Stimulated activated CD4-positive, alpha-beta T cell treated with anti-CD3 and anti-CD28 coated beads, TNF-alpha, amount 100 ng/mL, for 4 hours (primary cell): ENCODE measurements at regions not wholly inside any gene's neighbourhood (a gene's known extent, or its start where the extent isn't known, plus 50 kb on each side); places are given as distances from the start of the nearest gene placed in this dataset.
"Not testable (repeated sequence)": the region's sequence is repeated elsewhere in the genome, so short reads cannot be mapped to it uniquely, and the experiment has no call there.

Experiments used
- DNase-seq, 3 experiments: peaks; one replicate each; pipeline ENCODE4 v3.0.0-alpha.2; 2020; ENCODE audit warnings: low read depth in 3 of 3

DNA sequence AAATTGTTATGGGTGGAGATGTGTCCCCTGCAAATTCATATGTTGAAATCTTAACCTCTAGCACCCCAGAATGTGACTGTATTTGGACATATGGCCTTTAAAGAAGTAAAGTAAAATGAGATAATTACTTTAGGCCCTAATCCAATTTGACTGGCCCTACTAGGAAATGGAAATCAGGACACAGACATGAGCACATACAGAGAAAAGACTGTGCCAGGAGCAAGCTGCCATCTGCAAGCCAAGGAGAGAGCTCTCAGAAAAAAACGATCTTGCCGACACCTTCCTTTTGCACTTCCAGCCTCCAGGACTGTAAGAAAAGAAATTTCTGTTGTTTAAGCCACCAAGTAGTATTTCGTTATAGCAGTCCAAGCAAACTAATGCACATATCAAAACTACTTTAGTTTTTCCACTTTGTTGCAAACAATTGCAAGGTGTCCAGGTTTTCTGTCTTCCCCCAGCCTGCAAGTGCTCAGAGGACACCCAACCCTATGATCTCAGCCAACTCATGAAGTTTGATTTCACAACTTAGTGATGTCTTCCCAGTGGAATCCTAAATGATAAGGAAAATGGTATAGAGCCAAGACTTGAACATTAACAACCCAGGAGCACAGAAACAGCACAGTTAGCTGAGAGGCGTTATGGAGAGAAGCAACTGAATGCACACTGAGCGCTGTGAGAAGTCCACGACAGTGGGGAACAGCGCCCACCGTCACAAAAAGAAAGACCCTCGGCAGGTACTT lies 351.2 kb downstream of the BCL2L11 start:
- not testable (repeated sequence) for DNase-seq

DNA sequence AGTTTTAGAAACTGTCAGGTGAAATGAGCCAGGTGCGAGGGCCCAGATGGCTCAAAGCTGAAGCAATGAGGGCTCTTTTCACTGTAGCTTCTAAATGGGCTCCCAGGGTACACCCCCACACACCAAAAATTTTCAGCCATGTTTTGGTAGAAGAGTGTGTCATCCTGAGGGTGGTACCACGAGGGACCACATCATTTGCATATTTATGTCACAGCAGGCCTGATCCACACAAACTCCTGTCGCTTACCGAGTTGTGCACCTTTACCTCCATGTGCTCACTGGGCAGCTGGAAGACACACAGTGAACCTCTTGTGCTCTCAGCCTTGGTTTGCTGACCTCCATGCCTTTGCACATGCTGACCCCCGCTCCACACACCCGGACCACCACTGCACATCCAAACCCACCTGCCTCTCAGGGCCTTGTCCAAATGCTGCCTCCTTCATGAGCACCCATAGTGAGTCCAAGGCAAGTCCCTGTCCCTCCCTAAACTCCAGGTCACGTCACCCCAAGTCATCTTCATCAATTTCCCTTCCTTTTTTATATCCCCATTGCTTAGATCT lies 352.2 kb downstream of the BCL2L11 start:
- not testable (repeated sequence) for DNase-seq

DNA sequence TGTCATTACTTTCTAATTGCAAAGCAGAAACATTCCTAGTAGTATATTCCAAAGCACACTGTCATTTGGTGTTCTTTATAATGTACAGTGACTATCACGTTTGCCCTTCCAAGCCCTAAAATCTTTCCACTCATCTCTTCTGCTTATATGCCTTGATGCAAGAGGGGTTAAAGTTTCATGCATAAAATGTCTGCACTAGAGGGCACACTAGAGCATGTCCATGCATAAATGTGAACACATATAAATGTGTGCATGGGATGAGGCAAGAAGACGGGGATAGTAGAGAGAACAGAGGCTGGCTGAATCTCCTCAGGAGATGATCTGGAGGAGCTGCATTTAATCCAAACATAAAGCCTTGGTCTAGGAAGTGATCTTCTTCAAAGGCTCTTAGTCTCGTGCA lies 352.8 kb downstream of the BCL2L11 start:
- DNase-seq, result not testable (repeated sequence)

DNA sequence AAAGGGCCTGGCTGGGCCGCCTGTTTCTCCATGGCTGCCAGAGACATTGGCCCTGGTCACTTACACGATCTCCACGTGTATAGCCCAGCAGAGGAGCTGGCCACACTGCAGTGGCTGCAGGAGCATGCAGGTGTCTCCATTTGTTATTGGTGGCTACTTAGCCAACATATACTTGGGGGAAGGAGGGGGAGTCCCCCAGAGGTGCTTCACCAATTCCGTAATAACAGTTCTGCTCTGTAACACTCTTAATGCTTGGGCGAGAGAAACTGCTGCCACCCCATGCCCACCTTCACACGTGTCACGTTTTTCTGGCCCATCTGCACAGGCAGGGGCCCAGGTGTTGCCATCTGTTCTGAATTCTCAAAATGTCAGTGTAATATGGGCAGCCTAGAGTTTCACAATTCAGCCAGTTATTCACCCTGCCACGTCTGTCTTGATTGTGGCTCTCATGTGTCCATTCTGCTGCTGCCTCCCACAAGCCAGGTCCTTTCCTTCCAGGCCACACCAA lies 353.5 kb downstream of the BCL2L11 start:
- not testable (repeated sequence) for DNase-seq

DNA sequence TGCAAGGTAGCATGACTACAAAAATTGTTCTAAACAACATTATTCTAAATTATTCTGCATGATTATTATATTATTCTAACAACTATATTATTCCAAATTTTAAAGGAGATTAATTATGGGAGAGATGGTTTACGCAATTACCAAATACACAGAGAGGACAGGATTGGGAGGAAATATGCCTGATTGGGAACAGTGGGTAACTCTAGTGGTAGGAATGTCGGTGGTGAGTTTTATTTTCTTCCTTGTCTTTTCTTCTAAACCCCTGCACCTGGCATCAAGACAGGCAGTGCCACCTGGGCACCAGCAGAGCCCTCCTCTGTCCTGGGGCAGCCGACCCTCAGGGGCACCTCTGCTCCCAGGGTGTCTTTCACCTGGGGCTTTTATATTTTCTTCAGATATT lies 357.6 kb downstream of the BCL2L11 start:
- not testable (repeated sequence) for DNase-seq

DNA sequence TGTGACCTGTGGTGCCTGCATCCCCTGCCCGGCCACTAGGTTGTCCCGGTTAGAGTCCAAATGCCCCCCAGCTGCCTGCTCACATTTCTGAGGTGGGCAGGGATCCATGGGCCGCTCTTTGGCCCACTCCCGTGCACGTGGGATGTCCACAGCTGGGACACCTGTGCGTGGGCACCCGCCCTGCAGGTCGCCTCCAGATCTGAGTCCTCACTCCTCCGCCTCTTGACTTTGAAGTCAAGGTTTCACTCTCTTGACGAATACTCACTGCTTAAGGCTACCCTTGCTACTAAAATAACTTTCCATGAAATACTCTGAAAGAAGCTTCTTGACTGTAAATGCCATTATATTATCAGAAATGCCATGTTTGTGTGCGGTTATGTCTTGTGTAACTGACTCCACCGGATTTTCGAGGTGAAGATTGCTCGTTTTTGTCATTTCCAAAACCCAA lies 358.2 kb downstream of the BCL2L11 start:
- not testable (repeated sequence) for DNase-seq

DNA sequence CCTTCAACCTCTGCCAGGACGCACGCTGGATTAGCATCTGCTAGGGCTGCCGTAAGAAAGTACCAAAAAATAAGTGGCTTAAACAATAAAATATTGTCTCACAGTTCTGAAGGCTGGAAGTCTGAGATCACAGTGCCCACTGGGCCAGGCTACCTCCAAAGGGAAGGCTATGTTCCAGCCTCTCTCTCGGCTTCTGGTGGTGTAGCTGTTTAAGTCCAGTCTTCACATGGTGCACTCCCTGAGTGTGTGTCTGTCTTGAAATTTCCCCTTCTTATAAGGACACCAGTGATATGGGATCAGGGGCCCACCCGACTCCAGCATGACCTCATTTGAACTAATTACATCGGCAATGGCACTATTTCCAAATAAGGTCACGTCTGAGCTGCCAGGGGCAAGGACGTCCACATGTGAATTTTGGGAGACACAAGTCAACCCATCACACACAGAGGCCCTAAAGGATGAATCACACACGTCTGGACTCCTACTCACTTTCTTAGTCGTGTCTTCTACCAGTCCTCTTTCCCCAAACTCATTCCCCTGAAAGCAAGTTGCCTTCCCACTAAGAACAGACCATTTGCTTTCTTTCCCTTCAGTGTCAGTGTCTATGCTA lies 359.4 kb downstream of the BCL2L11 start:
- DNase-seq, result not testable (repeated sequence)

DNA sequence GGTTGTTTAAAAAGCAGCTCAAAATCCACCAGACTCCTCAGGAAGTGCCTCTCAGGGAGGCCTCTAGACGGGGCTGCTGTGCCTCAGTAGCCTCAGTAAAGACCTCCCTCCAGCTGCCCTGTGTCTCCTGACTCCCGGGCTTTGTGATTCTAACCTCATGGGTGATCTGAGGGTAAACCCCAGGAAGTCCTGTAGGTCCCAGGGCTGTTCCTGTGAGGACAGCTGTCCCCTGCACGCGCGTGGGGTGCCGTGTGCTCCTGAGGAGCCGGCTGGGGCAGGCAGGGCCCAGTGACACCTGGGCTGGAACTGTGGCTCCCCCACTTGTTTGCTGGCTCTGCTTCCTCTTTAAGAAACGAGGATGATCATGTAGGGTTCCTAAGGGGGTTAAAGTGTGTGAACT lies 359.9 kb downstream of the BCL2L11 start:
- DNase-seq, result not testable (repeated sequence)

DNA sequence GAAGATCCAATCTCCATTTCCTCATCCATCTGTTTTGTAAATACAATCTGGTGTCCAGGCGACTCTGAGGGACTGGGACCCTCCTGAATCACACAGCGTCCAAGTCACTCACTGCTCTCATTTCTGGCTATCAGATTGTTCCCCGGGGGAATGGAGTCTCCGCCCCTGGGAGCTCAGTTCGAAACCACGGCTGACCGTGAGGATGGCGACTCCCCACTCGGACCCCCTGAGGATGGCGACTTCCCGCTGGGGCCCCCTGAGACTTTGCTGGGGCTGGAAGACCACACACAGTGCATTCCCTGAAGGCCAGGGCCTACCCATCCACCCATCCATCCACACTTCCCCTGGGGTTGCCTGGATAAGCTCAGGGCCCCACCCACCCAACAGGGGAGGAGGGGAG lies 360.5 kb downstream of the BCL2L11 start:
- DNase-seq, result not testable (repeated sequence)

DNA sequence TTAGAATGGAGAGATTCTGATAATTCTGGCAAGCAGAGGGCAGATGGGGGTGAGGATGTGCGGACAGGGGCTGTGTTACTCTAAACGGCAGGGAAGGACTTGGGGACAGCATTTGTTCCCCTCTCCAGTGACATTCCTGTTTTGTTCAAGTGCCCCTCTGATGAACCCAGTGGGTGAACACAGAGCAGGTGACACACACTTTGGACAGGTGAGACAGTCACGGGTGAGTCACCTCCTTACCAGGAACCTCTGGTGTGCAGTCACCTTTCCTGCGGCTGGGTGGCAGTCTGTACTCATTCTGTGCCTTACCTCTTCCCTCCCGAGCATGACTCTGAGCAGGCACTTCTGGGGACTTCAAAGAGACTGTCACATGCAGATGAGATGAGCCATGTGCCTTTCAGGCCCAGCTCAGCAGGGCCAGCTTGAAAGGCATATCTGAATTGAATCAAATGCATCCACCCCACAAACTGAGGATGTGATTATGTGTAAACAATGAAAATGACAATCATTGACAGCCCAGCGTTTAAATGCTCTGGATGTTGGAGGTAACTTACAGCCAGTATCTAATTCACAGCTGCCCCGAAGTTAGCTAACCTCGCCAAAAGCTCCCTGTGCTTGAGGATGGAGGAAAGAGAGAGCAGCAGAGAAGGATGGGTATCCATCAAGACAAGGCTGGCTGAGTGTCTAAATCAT lies 362.4 kb downstream of the BCL2L11 start:
- not testable (repeated sequence) for DNase-seq

DNA sequence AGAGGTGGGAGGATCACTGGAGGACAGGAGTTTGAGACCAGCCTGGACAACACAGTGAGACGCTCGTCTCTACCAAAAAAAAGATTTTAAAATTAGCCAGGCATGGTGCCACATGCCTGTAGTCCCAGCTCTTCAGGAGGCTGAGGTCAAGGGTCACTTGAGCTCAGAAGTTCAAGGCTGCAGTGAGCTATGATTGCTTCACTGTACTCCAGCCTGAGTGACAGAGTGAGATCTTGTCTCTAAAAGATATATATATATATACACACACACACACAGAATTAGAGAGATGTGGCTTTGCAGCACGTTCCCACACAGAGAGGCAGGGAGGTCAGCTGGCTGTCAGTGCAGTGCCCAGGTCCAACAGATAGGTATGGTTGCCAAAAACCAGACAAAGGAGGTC lies 363.4 kb downstream of the BCL2L11 start:
- DNase-seq, result not testable (repeated sequence)

DNA sequence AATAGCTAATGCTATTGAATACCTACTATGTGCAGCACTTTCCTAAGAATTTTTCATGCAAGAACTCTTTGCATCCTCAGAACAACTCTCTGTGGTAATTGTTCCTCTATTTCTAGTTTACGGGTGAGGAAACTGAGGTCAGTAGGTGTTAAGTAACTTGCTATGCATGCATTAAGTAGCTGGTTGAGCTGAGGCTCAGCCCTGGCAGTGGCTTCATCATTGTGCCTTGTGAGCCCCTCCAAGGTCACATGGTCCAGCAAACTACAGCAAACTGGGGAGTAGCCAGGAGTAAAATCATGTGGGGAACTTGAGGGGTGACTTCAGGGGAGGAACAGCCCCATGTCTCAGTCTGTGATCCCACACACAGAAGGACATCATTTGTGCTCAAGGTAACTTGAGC lies 365.2 kb downstream of the BCL2L11 start:
- not testable (repeated sequence) for DNase-seq

DNA sequence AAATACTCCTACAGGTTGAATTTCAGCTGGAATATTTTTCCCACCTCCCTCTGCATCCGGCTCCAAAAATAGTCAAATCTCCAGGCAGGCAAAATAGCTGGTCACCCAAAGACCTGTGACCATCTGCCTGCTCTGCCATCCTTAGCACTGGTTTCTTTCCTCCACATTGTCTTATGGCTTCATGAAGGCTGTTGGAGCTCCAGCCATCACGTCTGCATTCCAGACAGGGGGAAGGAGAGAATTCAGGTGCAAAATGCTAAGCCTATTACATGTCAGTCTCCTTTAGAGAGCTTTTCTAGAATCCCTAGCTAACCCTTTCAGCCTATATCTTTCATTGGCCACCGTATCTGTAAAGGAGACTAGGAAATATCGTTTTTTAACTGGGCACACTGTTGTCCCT lies 367.7 kb downstream of the BCL2L11 start:
- not testable (repeated sequence) for DNase-seq

DNA sequence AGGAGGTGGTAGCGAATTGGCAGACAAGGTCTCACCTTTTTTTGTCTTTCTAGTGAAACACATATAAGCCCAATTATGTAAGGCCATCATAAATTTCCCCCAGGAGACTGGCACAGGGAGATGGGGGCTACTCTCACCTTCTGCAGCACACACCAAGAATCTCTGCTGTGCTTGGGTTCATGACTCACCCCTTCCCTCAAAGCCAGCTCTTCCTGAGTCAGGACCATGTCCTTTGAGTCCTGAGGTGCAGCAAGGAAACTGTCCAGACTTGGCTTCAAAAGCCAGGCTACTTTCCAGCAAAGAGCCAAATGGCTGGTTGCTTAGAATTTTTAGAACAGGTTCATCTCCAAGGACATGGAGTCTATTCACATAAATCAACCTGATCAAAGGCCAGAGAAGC lies 368.7 kb downstream of the BCL2L11 start:
- not testable (repeated sequence) for DNase-seq

DNA sequence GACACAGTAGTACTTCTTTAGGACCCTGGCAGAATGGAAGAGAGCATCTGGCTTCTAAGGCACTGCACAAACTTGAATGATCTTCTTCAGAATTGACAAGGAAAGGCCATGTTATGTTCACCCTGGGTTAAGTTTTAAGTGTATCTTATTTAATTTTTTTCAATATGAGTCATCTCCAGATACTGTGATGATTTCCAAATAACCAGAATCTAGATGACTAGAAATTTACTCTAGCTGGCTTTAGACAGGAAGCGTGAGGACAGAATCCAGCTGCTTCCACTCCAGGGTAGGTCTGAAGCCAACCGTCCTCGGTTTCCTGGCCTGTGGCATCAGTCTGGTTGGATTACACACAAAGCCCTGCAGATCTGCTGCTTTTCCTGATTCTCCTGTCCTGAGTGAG lies 370.5 kb downstream of the BCL2L11 start:
- DNase-seq, result not testable (repeated sequence)

DNA sequence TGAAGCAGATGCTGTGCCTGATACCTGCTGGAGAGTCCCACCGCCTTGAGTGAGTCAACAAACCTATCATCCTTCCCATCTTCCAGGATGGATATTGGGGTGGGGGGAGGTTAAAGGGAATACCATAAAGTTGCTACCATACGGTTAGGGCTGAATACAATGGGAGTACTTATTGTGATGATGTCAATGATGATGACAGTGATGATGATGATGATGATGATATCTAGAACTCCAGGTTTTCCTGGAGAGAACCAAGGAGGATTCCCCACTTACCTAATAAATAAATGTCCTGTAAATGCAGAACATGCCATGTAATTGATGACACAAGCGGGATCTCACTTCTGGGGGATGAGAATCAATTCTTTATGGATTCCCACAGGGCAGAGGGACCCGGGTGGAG lies 370.9 kb downstream of the BCL2L11 start:
- DNase-seq, result not testable (repeated sequence)

DNA sequence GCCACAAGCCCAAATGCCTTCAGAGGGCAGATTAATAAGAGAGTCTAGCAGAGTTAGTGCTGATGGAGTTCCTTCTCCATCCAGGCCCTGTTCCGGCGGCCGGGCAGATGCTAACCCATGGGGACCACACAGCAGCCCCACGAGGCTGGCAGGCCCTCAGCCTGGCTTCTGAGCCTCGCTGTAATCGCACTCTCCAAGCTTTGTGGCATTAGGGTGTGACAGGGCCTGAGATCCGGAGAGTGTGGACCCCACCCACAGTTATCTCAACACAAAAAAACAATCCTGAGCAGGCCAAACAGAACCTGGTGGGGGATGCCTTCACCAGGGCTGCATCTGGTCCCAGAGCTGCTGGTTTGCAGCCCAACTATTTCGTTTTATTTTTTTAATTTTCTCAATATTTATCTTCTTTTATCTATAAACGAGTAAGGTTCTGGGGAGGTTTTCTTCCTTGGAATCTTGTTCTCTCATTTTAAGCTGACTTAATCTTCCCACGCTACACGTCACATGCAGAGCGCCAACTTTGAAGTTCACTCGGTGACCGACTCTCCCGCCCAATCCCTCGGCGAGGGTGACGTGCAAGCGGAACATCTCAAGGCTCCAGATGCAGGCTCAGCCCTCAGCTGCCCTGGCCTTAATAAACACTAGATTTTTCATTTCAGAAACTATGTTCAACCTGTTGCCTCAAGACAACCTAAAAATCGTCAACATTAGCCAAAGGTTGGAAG lies 372.4 kb downstream of the BCL2L11 start:
- not testable (repeated sequence) for DNase-seq

DNA sequence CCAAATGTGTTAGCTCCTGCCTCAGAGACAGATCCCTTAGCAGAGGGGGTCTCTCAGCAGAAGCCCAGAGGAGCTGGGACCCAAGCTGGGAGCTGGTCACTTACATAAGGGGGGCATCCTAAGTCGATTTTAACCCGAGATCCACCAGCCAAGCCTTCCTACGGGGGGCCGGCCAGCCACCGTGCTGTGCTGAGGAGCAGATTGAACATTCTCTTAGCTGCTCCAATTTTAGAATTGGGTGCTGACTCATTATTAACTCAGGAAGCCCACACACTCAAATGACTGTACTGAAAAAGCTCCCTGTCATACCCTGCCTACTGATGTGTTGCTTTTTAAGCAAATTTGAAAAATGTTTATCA lies 373.0 kb downstream of the BCL2L11 start:
- DNase-seq, result not testable (repeated sequence)

DNA sequence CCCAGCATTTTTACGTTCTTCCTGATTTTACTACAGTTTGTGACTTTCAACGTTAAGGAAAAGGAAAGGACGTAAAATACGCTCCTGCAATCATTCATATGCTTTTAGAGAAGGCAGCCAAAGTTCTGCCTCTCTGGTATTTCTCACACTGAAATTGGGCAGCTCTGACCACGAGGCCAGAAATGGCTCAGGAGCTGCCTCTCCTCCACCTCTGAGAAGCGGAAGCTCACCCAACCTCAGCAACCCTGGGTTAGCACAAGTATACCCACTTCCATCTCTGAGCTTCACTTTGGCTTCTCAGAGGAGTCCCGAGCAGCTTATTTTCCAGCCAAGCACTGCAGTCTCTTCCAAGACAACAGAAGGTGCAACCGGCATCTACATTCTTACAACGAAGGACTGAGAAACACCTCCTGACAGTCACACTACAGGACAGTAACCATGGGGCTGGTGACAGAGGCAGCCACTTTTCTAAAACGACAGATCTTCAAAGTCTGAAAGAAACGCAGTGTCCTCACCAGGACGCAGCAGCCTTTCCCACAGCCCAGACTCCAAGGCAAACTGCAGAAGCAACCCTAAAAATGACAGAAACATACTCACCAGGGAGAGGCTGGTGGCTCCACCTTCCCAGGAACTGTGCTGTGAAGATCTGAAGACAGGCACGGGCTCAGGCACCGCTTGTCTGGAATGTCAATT lies 373.7 kb downstream of the BCL2L11 start:
- DNase-seq, result not testable (repeated sequence)

DNA sequence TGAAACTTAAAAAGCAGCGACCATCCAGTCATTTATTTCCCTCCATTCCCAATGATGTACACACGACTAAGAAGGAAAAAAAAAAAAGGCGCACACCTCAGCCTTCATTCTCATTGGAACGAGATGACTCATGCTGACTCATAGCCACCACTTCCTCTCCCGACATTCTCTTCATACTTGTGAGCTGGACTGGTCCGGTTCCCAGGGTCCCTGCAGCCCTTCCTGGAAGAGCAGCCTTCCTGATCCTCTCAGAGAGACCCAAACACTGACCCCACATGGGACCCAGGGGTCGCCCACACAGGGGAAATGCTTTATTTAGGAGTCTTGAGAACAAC lies 374.2 kb downstream of the BCL2L11 start:
- DNase-seq, result not testable (repeated sequence)

DNA sequence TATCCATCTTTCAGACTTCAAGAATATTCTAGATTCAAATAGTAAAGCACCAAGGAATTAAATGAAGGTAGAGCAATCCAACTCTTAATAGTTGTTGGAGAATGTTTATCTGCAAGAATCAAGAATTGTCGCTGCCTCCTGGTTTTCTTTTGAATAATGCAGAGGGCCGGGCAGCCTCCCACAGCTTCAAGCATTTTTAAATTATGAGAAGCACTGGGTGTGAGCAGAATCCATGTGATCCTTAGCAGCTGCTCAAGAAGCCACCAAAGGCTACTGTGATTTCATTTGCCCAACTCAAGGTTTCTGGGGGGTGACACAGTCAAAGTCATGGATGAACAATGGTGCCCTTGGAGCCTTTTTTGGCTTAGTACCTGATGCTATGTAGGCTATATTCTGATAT lies 374.9 kb downstream of the BCL2L11 start:
- DNase-seq, result not testable (repeated sequence)
